ENCODE measurements at regions not wholly inside any gene's neighbourhood (a gene's known extent, or its start where the extent isn't known, plus 50 kb on each side); places are given as distances from the start of the nearest gene placed in this dataset.
"Not testable (repeated sequence)": the region's sequence is repeated elsewhere in the genome, so short reads cannot be mapped to it uniquely, and the experiment has no call there.

DNA sequence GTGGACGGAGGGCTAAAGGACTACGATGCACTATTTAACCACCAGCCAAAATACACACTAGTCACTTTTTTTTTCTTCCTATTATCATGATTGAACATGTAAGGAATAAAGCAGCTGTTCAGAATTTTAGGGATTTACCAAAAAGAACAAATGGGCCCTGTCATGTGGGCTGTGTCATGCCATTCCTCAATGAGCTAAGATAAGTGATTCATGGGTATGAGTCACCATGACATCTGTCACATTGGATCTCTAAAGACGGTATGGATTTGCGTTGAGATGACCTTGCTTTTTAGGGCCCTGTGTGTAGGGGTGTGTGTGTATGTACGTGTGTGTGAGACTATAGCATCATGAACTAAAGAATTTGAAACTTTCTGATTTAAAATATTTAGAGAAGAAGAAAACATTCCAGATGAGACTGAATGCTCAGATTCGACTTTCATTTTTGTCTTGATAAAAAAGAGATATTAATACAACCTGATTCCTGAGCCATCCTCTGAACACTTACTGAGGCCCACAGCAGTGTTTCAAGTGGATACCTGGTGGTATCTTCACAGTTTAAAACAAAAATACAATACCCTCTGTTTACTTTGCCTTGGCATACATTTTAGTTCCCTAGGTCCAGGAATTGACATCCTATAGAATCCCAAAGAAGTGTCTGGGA lies 246.1 kb upstream of the DUSP10 start:
- Histone ChIP-seq H3K27ac (no peak overlapping the region), H3K4me1 (replicated peaks) (no peaks in the 10 kb centered on the region), H3K27me3 (replicated peaks; ENCODE audit: insufficient read depth) (no peaks in the 10 kb centered on the region), H3K36me3 (no peaks in the 10 kb centered on the region), H3K4me3 (no peak overlapping the region), H3K9me3 (no peaks in the 10 kb centered on the region)
- no peak for TF ChIP-seq POLR2AphosphoS5 (IDR thresholded peaks at IDR 0.05)
- no peak for TF ChIP-seq POLR2A (IDR thresholded peaks at IDR 0.05)
- TF ChIP-seq CTCF (IDR thresholded peaks at IDR 0.05) = no peak
- intact Hi-C loops (cut with DNase I) = no loop called here
- WGBS = 56% methylated on average over 6 of the region's 6 CpGs
- no peak for DNase-seq (ENCODE audit: low spot score)

GRCh38 chr1:221983444-221983843 lies 241.6 kb upstream of the DUSP10 start:
- Histone ChIP-seq H3K4me3 (no peak overlapping the region), H3K36me3 (no peaks in the 10 kb centered on the region), H3K4me1 (replicated peaks) (no peaks in the 10 kb centered on the region), H3K27ac (no peak overlapping the region), H3K9me3 (no peaks in the 10 kb centered on the region), H3K27me3 (replicated peaks; ENCODE audit: insufficient read depth) (no peaks in the 10 kb centered on the region)
- intact Hi-C loops (cut with DNase I) = no loop called here
- no peak for DNase-seq (ENCODE audit: low spot score)
- 83% methylated on average over 1 of the region's 1 CpG for WGBS
- TF ChIP-seq POLR2AphosphoS5 (IDR thresholded peaks at IDR 0.05) (no peak), CTCF (IDR thresholded peaks at IDR 0.05) (no peak), POLR2A (IDR thresholded peaks at IDR 0.05) (no peak)

DNA sequence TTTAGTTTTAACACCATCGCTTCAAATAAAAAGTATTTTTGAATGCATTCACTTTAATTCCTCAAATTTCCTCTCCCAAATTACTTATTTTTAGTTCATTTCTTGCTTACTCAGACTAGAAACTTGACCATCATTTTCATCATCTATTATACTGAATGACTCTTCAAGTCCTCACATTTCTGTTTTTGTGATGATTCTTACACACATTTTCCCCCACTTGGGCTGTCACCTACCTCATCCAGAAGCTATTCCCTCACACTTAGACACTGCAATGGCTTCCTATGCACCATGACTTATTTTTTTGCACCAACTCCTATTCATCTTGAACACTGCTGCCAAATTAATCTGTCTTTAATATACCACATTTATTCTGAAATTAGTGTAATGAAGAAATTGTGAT lies 239.6 kb upstream of the DUSP10 start:
- no peak for DNase-seq (ENCODE audit: low spot score)
- WGBS = 94% methylated on average over 1 of the region's 1 CpG
- Histone ChIP-seq H3K27me3 (replicated peaks; ENCODE audit: insufficient read depth) (no peaks in the 10 kb centered on the region), H3K4me3 (no peak overlapping the region), H3K36me3 (no peaks in the 10 kb centered on the region), H3K9me3 (no peaks in the 10 kb centered on the region), H3K27ac (no peak overlapping the region), H3K4me1 (replicated peaks) (no peaks in the 10 kb centered on the region)
- no peak for TF ChIP-seq CTCF (IDR thresholded peaks at IDR 0.05)
- no peak for TF ChIP-seq POLR2AphosphoS5 (IDR thresholded peaks at IDR 0.05)
- TF ChIP-seq POLR2A (IDR thresholded peaks at IDR 0.05) = no peak
- intact Hi-C loops (cut with DNase I) = no loop called here

DNA sequence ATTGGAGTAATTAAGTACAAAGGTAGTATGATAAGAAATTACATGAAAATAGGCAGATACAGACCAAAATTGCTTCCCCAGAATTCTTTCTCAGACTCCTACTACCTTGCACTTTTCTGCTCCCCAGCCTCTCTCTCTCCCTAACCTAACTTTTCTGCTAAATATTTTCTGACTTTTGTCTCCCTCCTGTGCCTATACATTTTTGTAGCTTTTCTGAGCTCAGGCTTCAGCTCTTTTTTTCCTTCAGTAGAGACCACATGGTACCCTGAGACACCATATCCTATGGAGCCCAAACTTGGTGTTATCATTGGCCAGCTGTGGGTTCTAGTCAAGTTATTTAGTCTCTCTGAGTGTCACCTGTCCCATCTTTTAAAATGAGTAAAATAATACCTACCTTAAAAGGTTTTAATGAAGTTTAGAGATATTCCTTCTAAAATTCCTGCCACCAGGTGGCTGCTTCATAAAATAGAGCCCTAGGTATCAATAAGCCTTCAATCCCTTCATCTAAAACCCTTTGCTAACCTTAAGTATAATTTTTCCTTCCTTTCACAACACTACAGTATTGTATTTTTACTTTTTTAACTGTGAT lies 237.6 kb upstream of the DUSP10 start:
- TF ChIP-seq POLR2A (IDR thresholded peaks at IDR 0.05) (no peak), CTCF (IDR thresholded peaks at IDR 0.05) (peak in 2 of 4 experiments; percentile 19 to 26)
- H3K4me1 ChIP-seq (replicated peaks) = no peaks in the 10 kb centered on the region
- no peaks in the 10 kb centered on the region for H3K9me3 ChIP-seq

DNA sequence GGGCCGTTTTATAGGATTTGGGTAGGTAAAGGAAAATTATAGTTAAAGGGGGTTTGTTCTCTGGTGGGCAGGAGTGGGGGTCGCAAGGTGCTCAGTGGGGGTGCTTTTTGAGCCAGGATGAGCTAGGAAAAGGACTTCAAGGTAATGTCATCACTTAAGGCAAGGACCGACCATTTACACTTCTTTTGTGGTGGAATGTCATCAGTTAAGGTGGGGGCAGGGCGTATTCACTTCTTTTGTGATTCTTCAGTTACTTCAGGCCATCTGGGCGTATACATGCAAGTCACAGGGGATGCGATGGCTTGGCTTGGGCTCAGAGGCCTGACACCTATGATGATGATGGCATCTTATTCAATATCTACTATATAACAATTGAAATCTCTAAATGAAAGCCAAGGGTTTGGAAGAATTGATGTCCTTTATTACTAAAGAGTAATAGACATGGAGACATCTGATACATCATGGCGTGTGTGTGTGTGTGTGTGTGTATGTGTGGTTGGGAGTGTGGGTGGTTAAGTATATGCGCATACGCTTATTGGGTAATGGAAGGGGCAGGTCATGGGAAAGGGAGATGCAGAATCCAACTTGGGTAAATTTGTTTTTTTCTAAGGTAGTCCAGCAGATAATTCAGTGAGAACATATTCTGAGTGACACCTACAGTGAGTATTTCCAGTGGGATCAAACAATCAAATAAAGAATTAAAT lies 236.9 kb upstream of the DUSP10 start:
- H3K27ac ChIP-seq; H3K27me3 ChIP-seq (replicated peaks; ENCODE audit: insufficient read depth); H3K4me3 ChIP-seq; H3K36me3 ChIP-seq; DNase-seq (ENCODE audit: low spot score); H3K4me1 ChIP-seq (replicated peaks); H3K9me3 ChIP-seq; intact Hi-C loops (cut with DNase I): not testable (repeated sequence)
- 73% methylated on average over 9 of the region's 9 CpGs for WGBS

More for the DNA sequence above, 237.6 kb upstream of the DUSP10 start:
- Histone ChIP-seq H3K27me3 (replicated peaks; ENCODE audit: insufficient read depth) (no peaks in the 10 kb centered on the region), H3K4me3 (no peak overlapping the region), H3K36me3 (no peaks in the 10 kb centered on the region), H3K27ac (no peak overlapping the region)
- DNase-seq (ENCODE audit: low spot score) = no peak
- intact Hi-C loops (cut with DNase I) = no loop called here

DNA sequence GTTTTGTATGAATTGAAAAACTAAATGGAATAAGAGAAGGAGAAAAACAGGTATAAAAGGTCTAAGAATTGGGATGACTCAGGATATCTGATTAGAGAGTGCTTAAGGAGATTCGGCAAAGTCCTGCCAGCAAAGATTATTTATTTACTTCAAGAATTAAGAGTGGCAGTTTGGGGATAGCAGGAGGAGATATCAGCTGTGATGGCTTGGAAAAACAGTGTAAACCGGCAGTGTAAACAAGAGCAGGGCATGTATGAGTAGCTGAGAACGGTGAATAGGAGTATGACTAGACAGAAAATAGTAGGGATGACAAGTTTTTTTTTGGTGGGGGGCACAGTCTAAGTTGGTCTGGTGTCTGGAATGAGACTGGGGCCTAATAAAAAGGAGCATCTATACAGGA lies 231.9 kb upstream of the DUSP10 start:
- H3K4me1 ChIP-seq (replicated peaks); H3K27me3 ChIP-seq (replicated peaks; ENCODE audit: insufficient read depth); DNase-seq (ENCODE audit: low spot score); H3K36me3 ChIP-seq; H3K9me3 ChIP-seq; H3K27ac ChIP-seq; intact Hi-C loops (cut with DNase I); H3K4me3 ChIP-seq: not testable (repeated sequence)
- WGBS = 41% methylated on average over 3 of the region's 3 CpGs

All from prostate gland (tissue), 2 donors.